MM.1S (cell line): ENCODE measurements at regions not wholly inside any gene's neighbourhood (a gene's known extent, or its start where the extent isn't known, plus 50 kb on each side); places are given as distances from the start of the nearest gene placed in this dataset.

ENCODE experiments used
- CTCF ChIP-seq: fragments of 300-600 bp; sonication (generic); IDR thresholded peaks from 2 replicates; pipeline ENCODE4 v1.5.1; 2016; ENCODE audit warnings: antibody characterized with exemption, low read length, mixed read lengths
- EZH2phosphoT487 ChIP-seq: fragments of 300-600 bp; sonication (generic); IDR thresholded peaks from 2 replicates; pipeline ENCODE4 v1.6.1; 2018; ENCODE audit warnings: antibody characterized with exemption, low read length

DNA sequence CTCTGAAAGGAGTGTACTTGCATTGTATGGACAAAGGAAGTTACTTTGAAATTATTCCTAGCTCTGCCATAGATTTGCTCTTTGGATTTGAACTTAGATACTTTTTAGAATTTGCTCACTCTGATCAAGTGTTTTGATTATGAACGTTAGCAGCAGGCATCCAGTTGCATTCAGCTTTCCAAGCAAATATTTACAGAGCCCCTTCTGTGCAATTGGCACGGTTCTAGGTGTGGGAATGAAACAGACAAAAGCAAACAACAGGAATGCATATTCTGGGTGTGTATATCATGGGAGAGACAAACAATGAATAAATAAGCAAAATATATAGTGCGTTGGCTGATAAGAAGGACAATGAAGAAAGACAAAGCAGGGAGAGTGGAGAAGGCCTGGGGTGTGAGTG, 125.5 kb upstream of the ADAMTS9 start:
- no peak for TF ChIP-seq CTCF
- TF ChIP-seq EZH2phosphoT487, result no peak
